GM21528 (cell line): ENCODE measurements at regions not wholly inside any gene's neighbourhood (a gene's known extent, or its start where the extent isn't known, plus 50 kb on each side); places are given as distances from the start of the nearest gene placed in this dataset.

ENCODE experiments used
- ATAC-seq: cut with Tn5 transposase; IDR thresholded peaks from one replicate; pipeline ENCODE4 v1.9.1; 2021; ENCODE audit warnings: mild to moderate bottlenecking, moderate library complexity; ENCODE audit not compliant: unreplicated experiment, low FRiP score

- no peak for ATAC-seq
Observed at GRCh38 chr15:62527387-62527786, 362.3 kb upstream of the C2CD4B start.

- ATAC-seq, result no peak
Observed at GRCh38 chr15:62528505-62528904, 363.4 kb upstream of the C2CD4B start.

GRCh38 chr15:62532367-62532766, 367.3 kb upstream of the C2CD4B start:
- ATAC-seq, result no peak

- no peak for ATAC-seq
Observed at GRCh38 chr15:62533687-62534086, 368.6 kb upstream of the C2CD4B start.

- ATAC-seq, result no peak
Observed at GRCh38 chr15:62534996-62535395, 369.9 kb upstream of the C2CD4B start.

- no peak for ATAC-seq
Observed at GRCh38 chr15:62539236-62539635, 374.2 kb upstream of the C2CD4B start.

- no peak for ATAC-seq
Observed at GRCh38 chr15:62541250-62541649, 376.2 kb upstream of the C2CD4B start.

- no peak for ATAC-seq
Observed at GRCh38 chr15:62541846-62542245, 376.8 kb upstream of the C2CD4B start.

- ATAC-seq, result no peak
Observed at GRCh38 chr15:62544446-62544845, 379.4 kb upstream of the C2CD4B start.

- no peak for ATAC-seq
Observed at GRCh38 chr15:62545467-62546227, 380.6 kb upstream of the C2CD4B start.

- ATAC-seq, result no peak
Observed at GRCh38 chr15:62546628-62547027, 381.5 kb upstream of the C2CD4B start.

- ATAC-seq, result no peak
Observed at GRCh38 chr15:62547584-62547983, 382.5 kb upstream of the C2CD4B start.

- ATAC-seq, result no peak
Observed at GRCh38 chr15:62549345-62549970, 384.4 kb upstream of the C2CD4B start.

GRCh38 chr15:62550106-62550505, 385.0 kb upstream of the C2CD4B start:
- ATAC-seq, result no peak

- no peak for ATAC-seq
Observed at GRCh38 chr15:62552444-62552843, 387.4 kb upstream of the C2CD4B start.

GRCh38 chr15:62553911-62554563, 389.0 kb upstream of the C2CD4B start:
- no peak for ATAC-seq

GRCh38 chr15:62558640-62559380, 393.7 kb upstream of the C2CD4B start:
- no peak for ATAC-seq

GRCh38 chr15:62559381-62559733, 394.3 kb upstream of the C2CD4B start:
- no peak for ATAC-seq

GRCh38 chr15:62561059-62561519, 396.0 kb upstream of the C2CD4B start:
- no peak for ATAC-seq

GRCh38 chr15:62561571-62561970, 396.5 kb upstream of the C2CD4B start:
- no peak for ATAC-seq
